Smooth muscle cell (in vitro differentiated cells): ENCODE measurements at regions not wholly inside any gene's neighbourhood (a gene's known extent, or its start where the extent isn't known, plus 50 kb on each side); places are given as distances from the start of the nearest gene placed in this dataset.

Source experiments
- DNase-seq: peaks from one replicate; lab custom pipeline; 2025; ENCODE audit not compliant: unreplicated experiment; lab: John Stamatoyannopoulos, UW
- H2AFZ ChIP-seq: fragments of 200-600 bp; sonication (generic); 2 replicates; pipeline ENCODE4 v1.6.0; 2016; ENCODE audit warnings: antibody characterized with exemption, low read depth, mild to moderate bottlenecking
- H3F3A ChIP-seq: fragments of 200-600 bp; sonication (generic); 2 replicates; pipeline ENCODE4 v1.6.0; 2017; ENCODE audit warnings: antibody characterized with exemption, low read depth
- H3K27ac ChIP-seq: fragments of 200-600 bp; sonication (generic); 2 replicates; pipeline ENCODE4 v1.5.1; 2016; ENCODE audit warnings: low read depth, mild to moderate bottlenecking
- H3K27me3 ChIP-seq: fragments of 200-600 bp; sonication (generic); 2 replicates; pipeline ENCODE4 v1.6.1; 2016; ENCODE audit warnings: low read depth, mild to moderate bottlenecking
- H3K36me3 ChIP-seq: fragments of 200-600 bp; sonication (generic); 2 replicates; pipeline ENCODE4 v1.5.1; 2016; ENCODE audit warnings: low read depth
- H3K4me1 ChIP-seq: fragments of 200-600 bp; sonication (generic); 2 replicates; pipeline ENCODE4 v1.5.1; 2016; ENCODE audit warnings: low read depth
- H3K4me2 ChIP-seq: fragments of 200-600 bp; sonication (generic); 2 replicates; pipeline ENCODE4 v1.6.0; 2016; ENCODE audit warnings: mild to moderate bottlenecking
- H3K4me3 ChIP-seq: fragments of 200-600 bp; sonication (generic); 2 replicates; pipeline ENCODE4 v1.5.1; 2016; ENCODE audit warnings: mild to moderate bottlenecking
- H3K79me2 ChIP-seq: fragments of 200-600 bp; sonication (generic); 2 replicates; pipeline ENCODE4 v1.6.0; 2016; ENCODE audit warnings: low read depth, mild to moderate bottlenecking
- H3K9ac ChIP-seq: fragments of 200-600 bp; sonication (generic); 2 replicates; pipeline ENCODE4 v1.6.0; 2016; ENCODE audit warnings: low read depth
- H3K9me3 ChIP-seq: fragments of 200-600 bp; sonication (generic); replicated peaks from 2 replicates; pipeline ENCODE4 v1.5.1; 2016; ENCODE audit warnings: low read depth
- H4K20me1 ChIP-seq: fragments of 200-600 bp; sonication (generic); 2 replicates; pipeline ENCODE4 v1.6.0; 2016; ENCODE audit warnings: low read depth
- WGBS: methylation state at CpG from one replicate; pipeline ENCODE4 v1.1.7; 2016; ENCODE audit warnings: low lambda C conversion rate; 5-methylcytosine and 5-hydroxymethylcytosine counted together
- TF ChIP-seq, protein P1 (sequence below): fragments of 200-600 bp; sonication (generic); IDR thresholded peaks from 2 replicates; pipeline ENCODE4 v1.5.1; 2017; ENCODE audit warnings: borderline replicate concordance, mild to moderate bottlenecking, antibody characterized with exemption; ENCODE audit not compliant: insufficient read depth, poor library complexity, severe bottlenecking

DNA sequence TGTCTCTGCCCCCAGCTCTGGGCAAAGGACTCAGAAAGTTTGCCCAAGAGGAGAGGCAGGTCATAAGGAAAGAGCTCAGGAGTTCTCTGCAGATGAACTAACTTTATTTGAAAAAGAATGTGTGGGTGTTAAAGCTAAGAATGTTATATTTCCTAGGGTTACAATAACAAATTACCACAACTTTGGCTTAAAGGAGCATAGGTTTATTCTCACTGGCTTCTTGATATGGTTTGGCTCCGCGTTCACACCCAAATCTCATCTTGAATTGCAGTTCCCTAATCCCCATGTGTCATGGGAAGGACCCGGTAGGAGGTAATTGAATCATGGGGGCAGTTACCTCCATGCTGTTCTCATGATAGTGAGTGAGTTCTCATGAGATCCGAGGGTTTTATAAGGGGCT, 383.7 kb upstream of the CFAP20DC start:
- Histone ChIP-seq H3K9me3 (no peaks in the 10 kb centered on the region), H3K9ac (no peak overlapping the region), H3K36me3 (no peaks in the 10 kb centered on the region), H3K27ac (no peak overlapping the region), H3K4me3 (no peak overlapping the region), H3K4me2 (no peak overlapping the region), H3K4me1 (no peaks in the 10 kb centered on the region), H3K79me2 (no peaks in the 10 kb centered on the region), H3F3A (no peaks in the 10 kb centered on the region), H2AFZ (no peak overlapping the region), H3K27me3 (no peaks in the 10 kb centered on the region), H4K20me1 (no peaks in the 10 kb centered on the region)
- DNase-seq = no peak
- WGBS = 91% methylated on average over 4 of the region's 4 CpGs
- TF ChIP-seq, protein P1, sequence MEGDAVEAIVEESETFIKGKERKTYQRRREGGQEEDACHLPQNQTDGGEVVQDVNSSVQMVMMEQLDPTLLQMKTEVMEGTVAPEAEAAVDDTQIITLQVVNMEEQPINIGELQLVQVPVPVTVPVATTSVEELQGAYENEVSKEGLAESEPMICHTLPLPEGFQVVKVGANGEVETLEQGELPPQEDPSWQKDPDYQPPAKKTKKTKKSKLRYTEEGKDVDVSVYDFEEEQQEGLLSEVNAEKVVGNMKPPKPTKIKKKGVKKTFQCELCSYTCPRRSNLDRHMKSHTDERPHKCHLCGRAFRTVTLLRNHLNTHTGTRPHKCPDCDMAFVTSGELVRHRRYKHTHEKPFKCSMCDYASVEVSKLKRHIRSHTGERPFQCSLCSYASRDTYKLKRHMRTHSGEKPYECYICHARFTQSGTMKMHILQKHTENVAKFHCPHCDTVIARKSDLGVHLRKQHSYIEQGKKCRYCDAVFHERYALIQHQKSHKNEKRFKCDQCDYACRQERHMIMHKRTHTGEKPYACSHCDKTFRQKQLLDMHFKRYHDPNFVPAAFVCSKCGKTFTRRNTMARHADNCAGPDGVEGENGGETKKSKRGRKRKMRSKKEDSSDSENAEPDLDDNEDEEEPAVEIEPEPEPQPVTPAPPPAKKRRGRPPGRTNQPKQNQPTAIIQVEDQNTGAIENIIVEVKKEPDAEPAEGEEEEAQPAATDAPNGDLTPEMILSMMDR = no peak

DNA sequence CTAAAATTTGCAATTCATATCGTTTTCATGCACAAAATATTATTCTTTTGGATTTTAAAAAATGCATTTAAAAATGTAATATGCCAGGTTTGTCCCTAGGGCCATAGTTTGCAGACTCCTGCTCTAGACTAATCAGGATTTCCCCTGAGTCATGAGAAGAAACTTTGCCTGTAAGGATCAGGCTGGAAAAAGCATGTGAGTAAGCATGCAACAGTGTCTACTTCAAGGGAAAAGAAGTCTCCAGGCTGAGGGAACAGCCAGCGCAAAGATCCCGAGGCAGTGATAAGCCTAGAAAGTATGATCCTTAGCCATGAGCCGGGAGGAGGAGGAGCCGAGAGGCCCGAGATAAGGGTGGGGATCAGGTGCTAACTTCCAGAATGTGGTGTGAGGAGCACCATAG, 382.8 kb upstream of the CFAP20DC start:
- H3K9ac ChIP-seq = no peak overlapping the region
- H3K4me2 ChIP-seq = no peak overlapping the region
- no peak overlapping the region for H2AFZ ChIP-seq
- no peaks in the 10 kb centered on the region for H4K20me1 ChIP-seq
- WGBS = 38% methylated on average over 6 of the region's 6 CpGs
- H3K79me2 ChIP-seq = no peaks in the 10 kb centered on the region
- no peaks in the 10 kb centered on the region for H3K9me3 ChIP-seq
- no peaks in the 10 kb centered on the region for H3F3A ChIP-seq
- no peaks in the 10 kb centered on the region for H3K27me3 ChIP-seq
- H3K36me3 ChIP-seq = no peaks in the 10 kb centered on the region
- TF ChIP-seq, protein P1 = no peak
- no peak overlapping the region for H3K4me3 ChIP-seq
- no peak for DNase-seq
- H3K4me1 ChIP-seq = no peaks in the 10 kb centered on the region
- peak overlapping the region; percentile 25 for H3K27ac ChIP-seq

DNA sequence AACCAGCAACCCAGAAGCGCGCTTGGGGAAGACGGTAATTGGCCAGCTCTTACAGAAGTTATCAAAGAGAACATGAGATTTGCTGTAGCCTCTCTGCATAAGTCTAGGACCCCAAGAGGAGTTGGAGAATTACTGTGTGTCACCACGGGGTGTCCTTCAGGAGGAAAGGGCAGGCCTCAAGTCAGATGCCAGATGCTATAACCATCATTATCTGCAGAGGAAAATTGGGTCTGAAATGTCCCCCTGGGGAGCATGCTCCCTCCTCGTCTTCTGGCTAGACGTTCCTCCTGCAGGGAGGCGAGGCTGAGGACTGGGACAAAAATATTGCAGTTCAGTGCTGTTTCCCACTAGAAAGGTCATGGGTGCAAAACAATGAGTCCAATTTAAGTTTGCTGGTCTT, 380.5 kb upstream of the CFAP20DC start:
- no peak for DNase-seq
- H3K36me3 ChIP-seq = no peaks in the 10 kb centered on the region
- no peak overlapping the region for H3K27ac ChIP-seq
- H2AFZ ChIP-seq = no peak overlapping the region
- no peaks in the 10 kb centered on the region for H3K27me3 ChIP-seq
- H3K4me2 ChIP-seq = no peak overlapping the region
- TF ChIP-seq, protein P1 = no peak
- no peaks in the 10 kb centered on the region for H3K9me3 ChIP-seq
- H3K4me3 ChIP-seq = no peak overlapping the region
- 88% methylated on average over 7 of the region's 7 CpGs for WGBS
- H3K4me1 ChIP-seq = no peaks in the 10 kb centered on the region
- no peaks in the 10 kb centered on the region for H3F3A ChIP-seq
- no peak overlapping the region for H3K9ac ChIP-seq
- H3K79me2 ChIP-seq = no peaks in the 10 kb centered on the region
- H4K20me1 ChIP-seq = no peaks in the 10 kb centered on the region

DNA sequence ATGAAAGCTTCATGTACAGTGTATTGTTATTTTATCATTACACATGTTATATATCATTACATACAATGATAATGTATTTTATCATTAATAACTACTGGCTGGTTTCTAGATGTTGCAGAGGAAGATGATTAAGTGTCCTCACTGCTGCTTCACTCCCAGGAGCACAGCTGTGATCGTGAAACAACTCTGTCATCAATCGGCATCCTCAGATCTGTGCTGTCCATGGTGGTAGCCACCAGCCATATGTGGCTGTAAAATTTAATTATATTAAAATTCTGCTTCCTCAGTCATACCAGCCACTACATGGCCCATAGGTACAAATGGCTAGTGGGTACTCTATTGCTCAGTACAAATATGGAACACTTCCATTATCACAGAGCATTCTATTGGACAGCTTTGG, 379.4 kb upstream of the CFAP20DC start:
- Histone ChIP-seq H3K27me3 (no peaks in the 10 kb centered on the region), H3K36me3 (no peaks in the 10 kb centered on the region), H2AFZ (no peak overlapping the region), H3K79me2 (no peaks in the 10 kb centered on the region), H3K4me1 (peaks cover 3% of the 10 kb centered on the region), H4K20me1 (no peaks in the 10 kb centered on the region), H3K27ac (no peak overlapping the region), H3K4me2 (no peak overlapping the region), H3K4me3 (no peak overlapping the region), H3F3A (no peaks in the 10 kb centered on the region), H3K9me3 (no peaks in the 10 kb centered on the region), H3K9ac (no peak overlapping the region)
- no peak for DNase-seq
- WGBS = 66% methylated on average over 2 of the region's 2 CpGs
- TF ChIP-seq, protein P1 = no peak
